Vagina (tissue), 2 donors: ENCODE measurements at regions not wholly inside any gene's neighbourhood (a gene's known extent, or its start where the extent isn't known, plus 50 kb on each side); places are given as distances from the start of the nearest gene placed in this dataset.

Experiments used
- CTCF ChIP-seq, 3 experiments: fragments of 450-650 bp in 2 of 3; fragments of 200-600 bp in 1 of 3; sonication (generic) in 1 of 3; IDR thresholded peaks; one replicate each; pipeline ENCODE4 v1.5.1; 2017 to 2019; ENCODE audit warnings: antibody characterized with exemption in 3 of 3, mild to moderate bottlenecking in 2 of 3, moderate library complexity in 2 of 3
- POLR2A ChIP-seq, 2 donors: fragments of 450-650 bp; IDR thresholded peaks; one replicate each; pipeline ENCODE4 v1.6.1; 2017; ENCODE audit warnings: antibody characterized with exemption in 2 of 2, mild to moderate bottlenecking in 2 of 2, moderate library complexity in 2 of 2

DNA sequence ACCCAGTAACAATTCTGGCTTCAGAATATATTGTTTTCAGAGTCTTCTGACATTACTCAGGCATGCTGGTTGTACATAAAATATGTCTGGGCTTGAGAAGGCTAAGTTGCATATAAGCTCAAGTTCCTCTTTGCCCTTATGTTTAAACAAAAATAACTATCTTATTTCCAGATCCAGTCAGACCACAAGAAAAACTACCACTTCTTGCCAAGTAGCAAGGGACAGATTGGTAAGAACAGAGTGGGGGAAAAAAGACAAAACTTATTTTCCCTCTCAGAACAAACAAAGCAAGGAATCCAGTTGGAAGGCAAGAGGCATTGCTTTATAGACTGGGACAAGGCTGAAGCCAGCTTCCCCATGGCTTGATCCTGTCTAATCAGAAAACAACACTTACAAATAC, 1036.7 kb upstream of the CELF4 start:
- no peak for TF ChIP-seq CTCF (IDR thresholded peaks at IDR 0.05)
- TF ChIP-seq POLR2A (IDR thresholded peaks at IDR 0.05): no peak
